ENCODE measurements at regions not wholly inside any gene's neighbourhood (a gene's known extent, or its start where the extent isn't known, plus 50 kb on each side); places are given as distances from the start of the nearest gene placed in this dataset.

DNA sequence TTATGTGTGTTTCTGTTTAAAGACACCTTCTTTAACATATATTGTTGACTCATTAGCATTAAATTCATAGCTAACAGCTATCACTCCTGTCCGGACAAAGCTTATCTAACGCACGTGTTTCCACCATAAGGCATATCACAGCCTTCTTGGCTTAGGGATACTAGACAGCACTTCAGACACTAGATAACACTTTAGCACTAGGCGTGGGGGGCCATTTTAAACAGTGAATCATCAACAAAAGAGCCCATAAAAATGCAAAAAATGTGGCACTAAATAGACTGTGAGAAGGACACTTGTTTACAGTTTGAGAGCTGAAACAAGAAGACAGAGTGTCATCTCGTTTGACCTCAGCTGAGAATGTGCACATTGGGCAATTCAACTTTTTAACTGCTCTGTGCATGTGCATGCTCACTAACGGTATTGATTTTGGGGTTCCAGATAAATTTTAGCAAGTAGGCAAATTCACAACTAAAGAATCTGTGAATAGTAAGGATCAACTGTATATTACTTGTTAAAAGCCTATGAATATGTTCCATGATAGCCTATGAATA is 58.9 kb upstream of the RAI2 start:
- DNase-seq: no peak

- no peak for DNase-seq
These were observed 57.0 kb upstream of the RAI2 start for GRCh38 chrX:17917945-17918577.

GRCh38 chrX:17913801-17914200 is 52.7 kb upstream of the RAI2 start:
- DNase-seq: no peak

Measured in occipital lobe (tissue), 1 donor.